CD4-positive, CD25-positive, alpha-beta regulatory T cell (primary cell): ENCODE measurements at regions not wholly inside any gene's neighbourhood (a gene's known extent, or its start where the extent isn't known, plus 50 kb on each side); places are given as distances from the start of the nearest gene placed in this dataset.
"Not testable (repeated sequence)": the region's sequence is repeated elsewhere in the genome, so short reads cannot be mapped to it uniquely, and the experiment has no call there.

Source experiments
- ATAC-seq, 2 donors: fragments of 150-1000 bp; cut with Tn5 transposase; one replicate each; pipeline ENCODE4 v1.10.0; 2021; ENCODE audit warnings: low read depth in 2 of 2, moderate number of reproducible peaks in 2 of 2, moderate library complexity in 1 of 2
- DNase-seq, 3 donors: peaks; one replicate each; pipeline versions ENCODE4 v3.0.0 to v3.0.0-alpha.2; 2012 to 2022; ENCODE audit warnings: mixed read lengths in 1 of 3
- H3K27ac ChIP-seq: one replicate; pipeline ENCODE4 v1.7.0; 2013; ENCODE audit warnings: mild to moderate bottlenecking, low read length; ENCODE audit not compliant: insufficient read depth, poor library complexity, severe bottlenecking
- H3K27me3 ChIP-seq: one replicate; pipeline ENCODE4 v1.7.0; 2013; ENCODE audit warnings: low read length; ENCODE audit not compliant: control insufficient read depth, insufficient read depth
- H3K36me3 ChIP-seq: one replicate; pipeline ENCODE4 v1.7.0; 2013; ENCODE audit warnings: mild to moderate bottlenecking, low read length, moderate library complexity; ENCODE audit not compliant: control insufficient read depth, insufficient read depth
- H3K4me1 ChIP-seq: 2 replicates; pipeline ENCODE4 v1.7.0; 2013; ENCODE audit warnings: mild to moderate bottlenecking, low read length; ENCODE audit not compliant: insufficient read depth, control insufficient read depth, poor library complexity, severe bottlenecking
- H3K4me3 ChIP-seq: one replicate; pipeline ENCODE4 v1.7.0; 2013; ENCODE audit warnings: low read depth, mild to moderate bottlenecking, low read length, moderate library complexity
- H3K9me3 ChIP-seq, 2 experiments: 1 replicate in 1 of 2; 2 replicates in 1 of 2; pipeline ENCODE4 v1.7.0; 2013; ENCODE audit warnings: low read length in 2 of 2, mild to moderate bottlenecking in 1 of 2, moderate library complexity in 1 of 2; ENCODE audit not compliant: control insufficient read depth in 2 of 2
- H3K27ac Mint-ChIP-seq, 3 donors: one replicate each; pipeline ENCODE4 v1.8.0; 2020 to 2022; ENCODE audit warnings: mild to moderate bottlenecking in 3 of 3, mixed read lengths in 3 of 3, moderate library complexity in 2 of 3
- H3K27me3 Mint-ChIP-seq: one replicate; pipeline ENCODE4 v1.8.0; 2022; ENCODE audit warnings: mild to moderate bottlenecking, mixed read lengths
- H3K36me3 Mint-ChIP-seq: one replicate; pipeline ENCODE4 v1.8.0; 2020; ENCODE audit warnings: mixed read lengths
- H3K4me1 Mint-ChIP-seq, 4 donors: one replicate each; pipeline ENCODE4 v1.8.0; 2020 to 2022; ENCODE audit warnings: mixed read lengths in 4 of 4, mild to moderate bottlenecking in 1 of 4
- H3K4me3 Mint-ChIP-seq, 4 donors: one replicate each; pipeline ENCODE4 v1.8.0; 2020 to 2022; ENCODE audit warnings: mild to moderate bottlenecking in 4 of 4, mixed read lengths in 4 of 4, moderate library complexity in 3 of 4
- H3K9me3 Mint-ChIP-seq, 7 donors: one replicate each; pipeline ENCODE4 v1.8.0; 2020 to 2022; ENCODE audit warnings: mixed read lengths in 7 of 7, mild to moderate bottlenecking in 3 of 7, moderate library complexity in 2 of 7

DNA sequence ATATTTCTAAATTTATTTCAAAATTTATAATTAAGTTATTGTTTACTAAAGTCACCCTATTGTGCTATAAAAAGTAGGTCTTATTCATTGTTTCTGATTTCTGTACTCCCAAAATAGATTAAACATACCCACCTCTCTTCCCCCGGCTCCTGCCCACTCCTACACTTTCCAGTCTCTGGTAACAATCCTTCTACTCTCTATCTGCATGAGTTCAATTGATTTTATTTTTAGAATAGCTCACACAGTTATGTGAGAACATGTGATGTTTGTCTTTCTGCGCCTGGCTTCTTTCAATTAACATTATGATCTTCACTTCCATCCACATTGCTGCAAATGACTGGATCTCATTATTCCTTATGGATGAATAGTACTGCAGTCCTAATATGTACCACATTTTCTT is 269.3 kb downstream of the ACTRT1 start:
- Mint-ChIP-seq H3K27me3 (no peaks in the 10 kb centered on the region), H3K9me3 (peaks cover 0 to 8% (median 2%) of the 10 kb centered on the region in 7 donors), H3K4me1 (no peaks in the 10 kb centered on the region), H3K27ac (peak overlapping the region in 1 of 3 donors; percentile 66), H3K36me3 (no peaks in the 10 kb centered on the region), H3K4me3 (no peak overlapping the region)
- Histone ChIP-seq H3K4me3 (no peak overlapping the region), H3K4me1 (no peaks in the 10 kb centered on the region), H3K9me3 (no peaks in the 10 kb centered on the region), H3K36me3 (no peaks in the 10 kb centered on the region), H3K27ac (no peak overlapping the region), H3K27me3 (no peaks in the 10 kb centered on the region)
- ATAC-seq (no peak), DNase-seq (no peak)

- no peak for DNase-seq
- Histone ChIP-seq H3K4me1 (no peaks in the 10 kb centered on the region), H3K4me3 (no peak overlapping the region), H3K27me3 (no peaks in the 10 kb centered on the region), H3K27ac (no peak overlapping the region), H3K9me3 (no peaks in the 10 kb centered on the region), H3K36me3 (no peaks in the 10 kb centered on the region)
- no peak overlapping the region for H3K27ac Mint-ChIP-seq
- peaks cover 0 to 3% (median 0%) of the 10 kb centered on the region in 7 donors for H3K9me3 Mint-ChIP-seq
- H3K4me3 Mint-ChIP-seq: no peak overlapping the region
- ATAC-seq: no peak
- H3K4me1 Mint-ChIP-seq: no peaks in the 10 kb centered on the region
- no peaks in the 10 kb centered on the region for H3K27me3 Mint-ChIP-seq
- H3K36me3 Mint-ChIP-seq: no peaks in the 10 kb centered on the region
Observed at GRCh38 chrX:127764674-127765073, 287.5 kb downstream of the ACTRT1 start.

DNA sequence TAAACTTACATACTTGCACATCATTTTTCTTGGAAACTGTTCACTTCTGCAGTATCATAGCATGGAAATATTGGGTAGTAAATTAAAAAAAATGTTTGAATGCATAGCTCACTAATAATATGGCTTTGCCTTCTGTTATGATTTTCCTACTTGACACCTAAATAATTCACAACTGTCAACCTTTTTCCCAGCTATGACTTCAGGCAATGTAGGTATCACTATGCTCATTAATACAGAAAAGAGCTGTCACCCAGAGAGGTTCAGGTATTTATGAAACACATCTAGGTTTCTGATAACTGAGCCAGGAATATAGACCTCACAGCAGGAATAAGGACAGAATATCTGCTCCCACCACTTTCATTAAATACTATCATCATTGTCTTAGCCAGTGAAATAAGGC is 289.5 kb downstream of the ACTRT1 start:
- peaks cover 0 to 3% (median 0%) of the 10 kb centered on the region in 7 donors for H3K9me3 Mint-ChIP-seq
- H3K4me3 Mint-ChIP-seq: no peak overlapping the region
- Histone ChIP-seq H3K9me3 (no peaks in the 10 kb centered on the region), H3K4me1 (no peaks in the 10 kb centered on the region), H3K36me3 (no peaks in the 10 kb centered on the region), H3K27ac (no peak overlapping the region), H3K27me3 (no peaks in the 10 kb centered on the region), H3K4me3 (no peak overlapping the region)
- no peak overlapping the region for H3K27ac Mint-ChIP-seq
- ATAC-seq: no peak
- H3K4me1 Mint-ChIP-seq: no peaks in the 10 kb centered on the region
- no peaks in the 10 kb centered on the region for H3K36me3 Mint-ChIP-seq
- no peak for DNase-seq
- H3K27me3 Mint-ChIP-seq: no peaks in the 10 kb centered on the region

DNA sequence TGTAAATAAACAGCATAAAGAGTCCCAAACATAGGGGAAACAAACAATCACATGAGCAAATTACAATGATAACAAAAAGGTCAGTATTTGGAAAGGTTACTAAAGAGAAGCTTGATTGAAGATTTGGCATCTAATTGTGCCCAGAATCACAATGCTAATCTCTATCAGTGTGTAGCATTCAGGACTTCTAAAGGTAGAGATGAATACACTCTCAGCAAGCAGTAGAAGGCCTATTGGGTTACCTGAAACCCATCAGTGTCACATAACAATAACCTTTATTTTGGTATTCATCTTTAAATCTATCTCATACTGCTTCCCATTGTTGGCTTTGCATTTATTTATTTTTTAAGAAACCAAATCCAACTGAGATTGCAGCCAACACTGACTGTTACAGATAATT is 319.5 kb downstream of the ACTRT1 start:
- H3K27ac ChIP-seq: no peak overlapping the region
- no peak overlapping the region for H3K27ac Mint-ChIP-seq
- H3K4me1 ChIP-seq: no peaks in the 10 kb centered on the region
- H3K4me1 Mint-ChIP-seq: no peaks in the 10 kb centered on the region
- H3K36me3 Mint-ChIP-seq: no peaks in the 10 kb centered on the region
- no peak for DNase-seq
- ATAC-seq: no peak
- no peaks in the 10 kb centered on the region for H3K27me3 Mint-ChIP-seq
- no peaks in the 10 kb centered on the region for H3K36me3 ChIP-seq
- no peak overlapping the region for H3K4me3 ChIP-seq
- no peaks in the 10 kb centered on the region for H3K27me3 ChIP-seq
- peaks cover 0 to 5% (median 0%) of the 10 kb centered on the region in 7 donors for H3K9me3 Mint-ChIP-seq
- H3K4me3 Mint-ChIP-seq: no peak overlapping the region
- H3K9me3 ChIP-seq: no peaks in the 10 kb centered on the region

DNA sequence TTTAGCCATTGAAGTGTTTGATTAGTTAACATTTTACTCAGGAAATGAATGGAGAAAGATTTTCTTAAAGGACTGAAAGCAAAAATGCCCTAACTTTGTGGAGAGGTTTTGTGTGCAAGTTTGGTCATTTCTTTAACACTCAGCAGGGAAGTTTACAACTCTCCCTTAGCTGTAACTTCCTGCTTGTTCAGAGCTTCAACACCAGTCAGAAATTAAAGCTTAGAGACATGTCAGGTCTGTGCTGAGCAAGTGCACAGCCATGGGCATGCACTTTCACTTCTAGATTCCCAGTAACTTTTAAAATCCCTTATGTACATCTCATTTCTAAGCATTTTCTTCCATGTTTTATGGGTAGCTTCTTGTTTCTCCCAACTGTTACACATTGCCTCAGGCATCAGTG is 326.0 kb downstream of the ACTRT1 start:
- no peak for ATAC-seq
- H3K9me3 Mint-ChIP-seq: peaks cover 0 to 3% (median 0%) of the 10 kb centered on the region in 7 donors

DNA sequence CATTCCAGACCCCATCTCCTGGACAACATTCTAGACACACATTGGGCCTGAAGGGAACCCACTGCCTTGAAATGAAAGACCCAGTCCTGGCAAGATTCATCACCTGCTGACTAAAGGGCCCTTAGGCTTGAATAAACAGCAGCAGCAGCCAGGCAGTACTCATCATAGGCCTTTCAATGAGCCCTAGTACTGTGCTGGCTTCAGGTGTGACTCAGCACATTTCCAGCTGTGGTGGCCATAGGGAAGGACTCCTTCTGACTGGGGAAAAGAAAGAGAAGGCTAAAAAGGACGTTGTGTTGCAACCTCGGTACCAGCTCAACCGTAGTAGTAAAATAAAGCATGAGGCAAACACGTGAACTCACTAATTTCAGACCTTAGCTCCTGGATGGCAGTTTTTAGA is 344.0 kb downstream of the ACTRT1 start:
- H3K36me3 Mint-ChIP-seq: no peaks in the 10 kb centered on the region
- H3K27me3 ChIP-seq: no peaks in the 10 kb centered on the region
- no peak overlapping the region for H3K27ac Mint-ChIP-seq
- H3K27ac ChIP-seq: no peak overlapping the region
- H3K9me3 ChIP-seq: no peaks in the 10 kb centered on the region
- H3K4me3 ChIP-seq: no peak overlapping the region
- peaks cover 0 to 4% (median 1%) of the 10 kb centered on the region in 7 donors for H3K9me3 Mint-ChIP-seq
- H3K4me3 Mint-ChIP-seq: no peak overlapping the region
- DNase-seq (no peak), ATAC-seq (no peak)
- no peaks in the 10 kb centered on the region for H3K4me1 Mint-ChIP-seq
- H3K27me3 Mint-ChIP-seq: no peaks in the 10 kb centered on the region
- H3K36me3 ChIP-seq: no peaks in the 10 kb centered on the region
- H3K4me1 ChIP-seq: no peaks in the 10 kb centered on the region

More for the DNA sequence above, 326.0 kb downstream of the ACTRT1 start:
- H3K36me3 Mint-ChIP-seq: no peaks in the 10 kb centered on the region
- H3K9me3 ChIP-seq: no peaks in the 10 kb centered on the region
- H3K27me3 ChIP-seq: no peaks in the 10 kb centered on the region
- H3K36me3 ChIP-seq: no peaks in the 10 kb centered on the region
- H3K27ac Mint-ChIP-seq: no peak overlapping the region
- no peak overlapping the region for H3K4me3 Mint-ChIP-seq
- H3K4me1 ChIP-seq: no peaks in the 10 kb centered on the region
- H3K27me3 Mint-ChIP-seq: no peaks in the 10 kb centered on the region
- no peak overlapping the region for H3K27ac ChIP-seq
- DNase-seq: no peak
- no peaks in the 10 kb centered on the region for H3K4me1 Mint-ChIP-seq
- no peak overlapping the region for H3K4me3 ChIP-seq

DNA sequence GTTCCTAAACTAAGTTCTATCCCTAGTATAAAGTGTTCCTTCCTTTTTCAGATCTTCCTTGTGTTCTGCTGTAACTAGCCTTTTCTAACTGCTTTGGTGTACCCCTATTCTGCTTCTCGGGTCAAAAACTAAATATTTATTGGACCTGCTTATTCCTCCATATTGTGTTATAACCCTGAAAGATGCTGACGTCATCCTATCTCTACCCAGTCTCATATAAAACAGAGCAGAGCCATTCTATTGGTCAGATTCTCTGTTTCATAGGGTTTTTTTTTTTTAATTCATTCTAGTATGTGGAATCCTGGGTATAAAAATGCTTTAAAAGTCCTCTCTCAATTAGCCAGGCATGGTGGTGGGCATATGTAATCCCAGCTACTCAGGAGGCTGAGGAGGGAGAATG is 349.7 kb downstream of the ACTRT1 start:
- Histone ChIP-seq H3K27ac (no peak overlapping the region), H3K36me3 (no peaks in the 10 kb centered on the region), H3K4me3 (no peak overlapping the region), H3K4me1 (no peaks in the 10 kb centered on the region), H3K9me3 (no peaks in the 10 kb centered on the region), H3K27me3 (no peaks in the 10 kb centered on the region)
- DNase-seq (no peak), ATAC-seq (no peak)
- Mint-ChIP-seq H3K27me3 (no peaks in the 10 kb centered on the region), H3K36me3 (no peaks in the 10 kb centered on the region), H3K9me3 (peaks cover 0 to 4% (median 0%) of the 10 kb centered on the region in 7 donors), H3K4me3 (no peak overlapping the region), H3K27ac (no peak overlapping the region), H3K4me1 (no peaks in the 10 kb centered on the region)

GRCh38 chrX:127662942-127663341 is 389.3 kb downstream of the ACTRT1 start:
- not testable (repeated sequence) for ATAC-seq, H3K27ac Mint-ChIP-seq, H3K4me3 ChIP-seq, H3K9me3 Mint-ChIP-seq, H3K36me3 ChIP-seq, H3K27ac ChIP-seq, H3K4me3 Mint-ChIP-seq, H3K27me3 Mint-ChIP-seq, DNase-seq, H3K4me1 ChIP-seq, H3K36me3 Mint-ChIP-seq, H3K9me3 ChIP-seq, H3K27me3 ChIP-seq, H3K4me1 Mint-ChIP-seq
